Fibroblast of pulmonary artery (primary cell): ENCODE measurements at regions not wholly inside any gene's neighbourhood (a gene's known extent, or its start where the extent isn't known, plus 50 kb on each side); places are given as distances from the start of the nearest gene placed in this dataset.

Source experiments
- DNase-seq: peaks from one replicate; pipeline ENCODE4 v3.0.0-alpha.2; 2010; ENCODE audit warnings: low read depth
- H3K4me3 ChIP-seq: replicated peaks from 2 replicates; pipeline ENCODE4 v1.5.1; 2011; ENCODE audit warnings: low read depth, mild to moderate bottlenecking, control low read depth, low read length, moderate library complexity
- CTCF ChIP-seq: IDR thresholded peaks from 2 replicates; pipeline ENCODE4 v1.5.1; 2011; ENCODE audit warnings: mild to moderate bottlenecking, control low read depth, low read length, inconsistent platforms; ENCODE audit errors: missing control alignments

GRCh38 chr13:61874970-61875579, 459.4 kb upstream of the PCDH20 start:
- no peak overlapping the region for H3K4me3 ChIP-seq
- no peak for TF ChIP-seq CTCF
- DNase-seq, result no peak

GRCh38 chr13:61873717-61874116, 458.1 kb upstream of the PCDH20 start:
- TF ChIP-seq CTCF, result no peak
- no peak for DNase-seq
- H3K4me3 ChIP-seq, result no peak overlapping the region

GRCh38 chr13:61857198-61857597, 441.5 kb upstream of the PCDH20 start:
- no peak for TF ChIP-seq CTCF
- no peak overlapping the region for H3K4me3 ChIP-seq
- DNase-seq, result no peak

DNA sequence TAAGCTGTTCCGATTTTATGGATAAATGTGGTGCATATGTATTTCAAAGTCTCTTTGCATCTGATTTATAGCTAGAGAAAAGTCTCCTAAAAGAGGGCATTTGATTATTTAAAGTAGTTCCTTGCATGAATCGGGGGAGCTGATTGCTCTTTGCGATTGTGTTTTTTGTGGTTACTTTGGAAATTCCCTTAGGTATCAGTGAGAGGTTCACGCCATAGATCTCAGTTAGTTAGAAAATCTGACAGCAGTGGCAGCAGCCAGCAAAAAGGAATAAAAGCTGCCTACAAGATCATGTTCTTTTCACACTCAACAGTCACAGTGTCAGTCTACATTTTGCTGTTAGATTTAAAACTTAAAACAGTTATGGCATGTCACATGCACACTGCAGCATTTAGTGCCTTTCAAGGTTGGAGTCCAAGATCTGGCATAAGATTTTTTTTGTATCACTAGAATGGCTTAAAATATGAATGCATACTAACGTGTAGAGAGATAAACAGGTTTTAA, 436.5 kb upstream of the PCDH20 start:
- DNase-seq, result no peak
- H3K4me3 ChIP-seq, result no peak overlapping the region
- no peak for TF ChIP-seq CTCF

GRCh38 chr13:61850794-61851193, 435.1 kb upstream of the PCDH20 start:
- no peak overlapping the region for H3K4me3 ChIP-seq
- no peak for DNase-seq
- TF ChIP-seq CTCF, result no peak

DNA sequence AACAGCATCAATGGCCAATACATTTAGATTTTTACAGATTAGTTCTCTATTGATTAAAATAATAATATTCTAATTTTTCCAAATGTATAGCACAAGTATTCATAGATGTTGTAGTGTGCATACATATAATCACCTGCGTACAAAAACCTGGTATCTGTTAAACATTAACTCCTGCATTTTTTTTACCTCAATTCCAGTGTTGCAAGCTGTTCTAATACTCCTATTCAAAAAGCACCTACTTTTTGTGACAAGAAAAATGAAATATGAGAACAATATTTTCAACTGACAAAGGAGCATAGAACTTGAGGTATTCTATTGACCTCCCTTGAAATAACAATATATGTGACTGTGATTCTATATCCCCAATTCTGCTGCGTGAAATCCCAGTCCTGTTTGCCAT, 422.9 kb upstream of the PCDH20 start:
- DNase-seq, result no peak
- TF ChIP-seq CTCF, result no peak
- no peak overlapping the region for H3K4me3 ChIP-seq

DNA sequence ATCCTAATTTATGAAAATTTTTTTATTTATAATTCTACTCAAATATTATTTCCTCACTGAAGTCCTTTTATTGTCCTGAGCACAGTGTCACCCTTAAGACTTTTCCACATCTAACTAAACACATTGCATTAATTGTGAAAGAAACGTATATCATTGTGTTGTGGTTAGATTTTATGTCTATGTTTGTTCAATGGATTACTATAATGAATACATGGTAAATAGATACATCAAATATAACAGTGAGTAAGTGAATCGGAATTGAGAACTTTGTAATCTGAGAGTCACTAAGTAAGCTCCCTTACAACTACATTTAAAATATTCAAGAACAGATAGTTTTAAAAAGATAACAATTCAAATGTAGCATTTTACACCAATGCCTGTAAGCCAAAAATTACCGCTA, 417.6 kb upstream of the PCDH20 start:
- no peak overlapping the region for H3K4me3 ChIP-seq
- DNase-seq, result no peak
- TF ChIP-seq CTCF, result no peak
